Stimulated activated naive CD8-positive, alpha-beta T cell treated with anti-CD3 and anti-CD28 coated beads, Interleukin-15, Interleukin-2, amounts not matched to agents 100 U/mL and 50 U/mL, for 24 hours (primary cell): ENCODE measurements at regions not wholly inside any gene's neighbourhood (a gene's known extent, or its start where the extent isn't known, plus 50 kb on each side); places are given as distances from the start of the nearest gene placed in this dataset.
"Not testable (repeated sequence)": the region's sequence is repeated elsewhere in the genome, so short reads cannot be mapped to it uniquely, and the experiment has no call there.

ENCODE experiments used
- ATAC-seq: fragments of 150-1000 bp; cut with Tn5 transposase; one replicate; pipeline ENCODE4 v1.10.0; 2021
- DNase-seq: peaks from one replicate; pipeline ENCODE4 v3.0.0; 2021

DNA sequence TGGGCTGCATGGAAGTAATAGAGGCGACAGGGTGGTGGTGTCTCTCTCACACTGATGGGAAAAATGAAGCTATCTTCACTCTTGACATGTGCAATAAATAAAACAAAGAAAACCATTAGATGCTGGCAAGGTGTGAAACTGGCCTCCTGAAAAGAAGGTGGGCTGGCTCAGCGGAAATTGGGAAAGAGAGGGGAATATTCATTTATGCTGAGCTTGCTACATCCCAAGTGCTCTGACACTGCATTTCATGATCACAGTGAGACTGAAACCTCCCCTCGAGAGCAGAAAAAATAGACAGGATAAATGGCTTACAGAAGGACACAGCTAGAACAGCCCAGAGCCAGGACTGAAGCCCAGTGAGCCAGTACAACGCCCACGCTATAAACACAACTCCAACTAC is 112.1 kb upstream of the SMLR1 start:
- no peak for ATAC-seq
- no peak for DNase-seq

GRCh38 chr6:130716466-130716865 is 110.7 kb upstream of the SMLR1 start:
- DNase-seq (no peak), ATAC-seq (no peak)

DNA sequence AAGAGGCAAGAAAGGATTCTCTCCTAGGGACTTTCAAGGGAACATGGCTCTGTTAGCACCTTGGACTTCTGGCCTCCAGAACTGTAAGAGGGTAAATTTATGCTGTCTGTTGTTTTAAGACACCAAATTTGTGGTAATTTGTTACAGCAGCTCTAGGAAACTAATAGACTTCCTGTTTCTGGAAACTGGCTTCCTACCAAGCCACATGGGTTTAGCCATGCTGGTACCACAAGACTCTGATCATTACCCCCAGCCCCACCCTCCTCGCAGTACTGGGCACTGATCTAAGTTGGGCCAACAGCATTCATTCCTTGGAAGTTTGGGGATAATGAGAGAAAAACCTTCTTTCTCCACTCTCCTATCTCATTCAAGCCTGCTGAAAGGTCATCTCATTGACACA is 109.5 kb upstream of the SMLR1 start:
- DNase-seq (no peak), ATAC-seq (no peak)

- ATAC-seq (peak; percentile 53), DNase-seq (peak; percentile 9)
Measured at GRCh38 chr6:130720076-130720715, 107.0 kb upstream of the SMLR1 start.

DNA sequence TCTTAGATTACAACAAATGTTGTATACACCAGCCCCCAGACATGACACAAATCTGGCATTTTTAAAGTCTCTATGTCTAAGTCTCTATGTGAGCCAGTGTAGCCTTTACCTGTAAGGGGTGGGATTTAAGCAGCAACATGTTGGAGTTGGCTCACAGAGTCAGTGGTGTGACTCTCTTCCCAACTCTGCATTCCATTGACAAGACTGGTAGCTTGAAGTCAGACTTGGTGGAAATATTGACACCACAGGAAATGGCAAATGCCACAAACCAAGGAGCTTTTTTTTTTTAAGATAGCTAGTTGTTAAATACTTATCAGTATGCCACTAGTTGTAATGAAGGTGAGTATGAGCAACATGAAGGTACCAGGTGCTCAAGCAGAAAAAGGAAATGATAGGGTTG is 103.1 kb upstream of the SMLR1 start:
- ATAC-seq (peak; percentile 75), DNase-seq (no peak)

DNA sequence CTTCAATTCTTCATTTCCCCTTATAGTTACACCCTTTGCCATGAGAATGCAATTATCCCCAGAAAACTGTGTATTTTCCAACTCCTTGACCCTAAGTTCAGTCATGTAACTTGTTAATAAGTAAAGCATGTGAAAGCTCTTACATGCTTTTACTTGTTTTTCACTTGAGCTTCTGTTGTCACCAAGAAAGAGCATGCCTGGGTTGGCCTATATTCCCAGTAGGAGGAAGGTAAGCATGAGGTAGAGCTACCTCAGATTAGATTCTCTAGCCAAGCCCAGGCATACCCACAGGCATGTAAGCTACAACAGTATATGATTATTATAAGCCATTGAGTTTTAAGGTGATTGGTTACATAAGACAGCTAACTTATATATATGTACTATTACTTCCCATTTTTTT is 101.7 kb upstream of the SMLR1 start:
- DNase-seq (no peak), ATAC-seq (no peak)

- ATAC-seq, DNase-seq: not testable (repeated sequence)
Measured at GRCh38 chr6:130728064-130728463, 99.1 kb upstream of the SMLR1 start.

- peak; percentile 76 for ATAC-seq
- no peak for DNase-seq
Measured at GRCh38 chr6:130730600-130730999, 96.6 kb upstream of the SMLR1 start.

DNA sequence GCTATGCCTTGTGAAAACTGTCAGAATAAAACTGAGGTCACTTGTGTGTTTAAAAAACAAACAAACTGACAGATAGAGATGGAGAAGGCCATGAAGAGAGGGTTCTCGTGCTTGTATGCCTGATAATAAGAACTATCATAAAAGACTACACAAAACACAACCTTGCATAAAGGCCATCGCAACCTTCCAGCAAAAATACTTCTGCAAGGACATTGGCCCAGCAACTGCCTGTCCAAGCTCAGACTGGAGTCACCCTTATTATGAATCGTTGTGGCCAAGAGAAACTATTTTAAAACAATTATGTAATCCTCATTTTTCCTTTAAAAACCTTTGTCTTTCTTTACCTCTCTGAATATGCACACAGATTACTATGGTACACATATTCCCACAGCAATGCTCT is 93.0 kb upstream of the SMLR1 start:
- ATAC-seq, result no peak
- DNase-seq, result no peak

GRCh38 chr6:130740308-130740707 is 86.9 kb upstream of the SMLR1 start:
- no peak for DNase-seq
- ATAC-seq, result no peak

DNA sequence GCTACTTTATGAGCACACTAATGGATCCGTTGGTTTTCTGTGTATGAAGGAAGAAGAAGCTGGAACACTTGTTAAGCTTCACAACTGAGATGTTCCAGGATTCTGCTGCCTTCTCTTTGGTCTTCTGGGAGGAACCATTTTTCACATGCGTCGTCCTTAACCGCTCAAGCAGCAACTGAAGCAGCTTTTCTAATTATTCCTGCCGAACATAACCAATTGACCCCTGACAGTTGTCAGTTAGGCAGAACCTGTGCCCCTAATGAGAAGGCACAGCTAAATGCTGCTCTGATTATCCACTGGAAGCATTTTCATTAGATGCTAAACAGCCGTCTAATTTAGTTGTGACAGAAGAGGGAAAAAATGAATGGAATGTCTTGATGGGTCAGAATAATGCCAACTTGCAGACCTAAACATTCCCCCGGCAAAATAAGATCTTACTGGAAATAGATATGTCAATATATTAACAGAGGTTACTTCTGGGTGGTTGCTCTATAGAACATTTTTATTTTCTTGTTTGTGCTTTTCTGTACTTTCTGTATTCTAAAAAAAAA is 85.0 kb upstream of the SMLR1 start:
- DNase-seq, result no peak
- no peak for ATAC-seq

- ATAC-seq, result no peak
- no peak for DNase-seq
Measured at GRCh38 chr6:130743175-130743574, 84.0 kb upstream of the SMLR1 start.

- DNase-seq, result no peak
- no peak for ATAC-seq
Measured at GRCh38 chr6:130744576-130745366, 82.4 kb upstream of the SMLR1 start.

- DNase-seq (no peak), ATAC-seq (no peak)
Measured at GRCh38 chr6:130748041-130748440, 79.2 kb upstream of the SMLR1 start.

GRCh38 chr6:130749402-130749801 is 77.8 kb upstream of the SMLR1 start:
- ATAC-seq (no peak), DNase-seq (no peak)

DNA sequence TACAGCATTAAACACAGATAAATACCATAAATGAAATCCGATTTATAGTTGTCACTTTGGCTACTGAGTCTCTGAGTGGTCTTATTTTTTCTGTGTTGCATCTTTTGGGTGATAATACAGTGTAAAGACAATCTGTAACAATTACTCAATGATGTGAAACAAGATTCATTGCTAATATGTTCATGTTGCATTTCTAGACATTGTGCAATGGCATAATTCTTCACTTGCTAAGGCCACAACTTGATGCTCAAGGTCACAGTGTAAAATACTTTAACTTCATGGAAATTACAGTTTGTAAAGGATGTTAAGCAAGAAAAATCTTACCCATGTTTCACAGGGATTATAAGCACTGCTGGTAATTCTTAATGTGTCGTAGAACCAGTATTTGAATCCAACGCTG is 74.9 kb upstream of the SMLR1 start:
- ATAC-seq (no peak), DNase-seq (no peak)

GRCh38 chr6:130754786-130755367 is 72.3 kb upstream of the SMLR1 start:
- ATAC-seq (no peak), DNase-seq (no peak)

DNA sequence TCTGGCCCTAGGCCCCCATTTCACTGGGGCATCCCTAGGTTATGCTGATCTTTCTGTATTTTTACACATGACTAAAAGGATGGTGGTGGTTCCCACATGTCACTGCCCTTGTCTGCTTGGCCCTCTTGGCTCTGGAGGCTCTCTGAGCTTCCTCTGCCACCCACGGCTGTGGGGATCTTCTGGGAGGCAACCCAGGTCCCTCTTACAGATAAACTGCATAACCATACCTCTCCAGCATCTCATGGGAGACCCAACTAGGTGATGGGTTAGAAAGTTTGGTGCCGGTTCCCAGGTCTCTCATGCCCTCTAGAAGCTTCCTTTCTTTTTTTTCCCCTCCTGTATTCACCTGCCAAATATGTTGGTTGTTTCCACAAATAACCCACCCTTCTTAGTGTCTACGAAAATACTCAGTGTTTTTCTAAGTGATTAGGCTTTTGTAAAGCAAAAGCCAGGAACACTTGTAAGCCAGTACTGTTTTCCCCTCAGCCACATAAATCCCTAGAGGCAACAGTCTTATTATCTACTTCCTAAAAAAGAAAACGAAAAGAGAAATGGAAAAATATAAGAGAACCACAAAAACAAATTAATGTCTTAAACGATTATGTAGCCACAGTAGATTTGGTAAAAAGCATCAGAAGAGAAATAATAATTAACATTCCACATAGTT is 71.7 kb upstream of the SMLR1 start:
- no peak for DNase-seq
- ATAC-seq, result no peak

GRCh38 chr6:130756824-130757223 is 70.4 kb upstream of the SMLR1 start:
- ATAC-seq (no peak), DNase-seq (no peak)

GRCh38 chr6:130758813-130759212 is 68.4 kb upstream of the SMLR1 start:
- ATAC-seq (no peak), DNase-seq (no peak)

DNA sequence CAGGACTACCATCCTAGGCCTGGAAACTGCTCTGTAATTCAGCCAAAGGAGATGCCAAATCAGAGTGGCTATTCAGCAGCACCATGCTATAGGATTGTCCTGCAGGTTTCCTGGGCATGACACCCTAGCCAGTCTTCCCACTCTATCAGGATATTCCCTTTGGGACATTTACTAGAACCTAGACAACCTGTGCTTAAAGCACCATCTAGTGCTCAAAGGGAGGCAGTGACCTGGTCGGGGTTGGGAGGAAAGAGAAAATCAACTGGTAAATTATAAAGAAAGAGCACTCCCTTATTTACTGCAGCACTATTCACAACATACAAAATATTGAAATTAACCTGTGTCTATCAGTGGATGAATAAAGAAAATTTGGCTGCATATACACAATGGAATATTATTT is 67.2 kb upstream of the SMLR1 start:
- ATAC-seq (no peak), DNase-seq (no peak)

- no peak for ATAC-seq
- DNase-seq, result no peak
Measured at GRCh38 chr6:130761286-130761685, 65.9 kb upstream of the SMLR1 start.
